H1 (cell line): ENCODE measurements at regions not wholly inside any gene's neighbourhood (a gene's known extent, or its start where the extent isn't known, plus 50 kb on each side); places are given as distances from the start of the nearest gene placed in this dataset.

Experiments
- BCL11A ChIP-seq, 2 experiments: IDR thresholded peaks; one replicate each; pipeline ENCODE4 v1.6.1; 2011; ENCODE audit warnings: low read depth in 2 of 2, low read length in 2 of 2, mild to moderate bottlenecking in 2 of 2
- FOSL1 ChIP-seq: IDR thresholded peaks from 2 replicates; pipeline ENCODE4 v1.6.1; 2011; ENCODE audit warnings: mild to moderate bottlenecking, low read depth, low read length, moderate library complexity; ENCODE audit not compliant: insufficient read depth
- HDAC6 ChIP-seq: IDR thresholded peaks from one replicate; pipeline ENCODE4 v1.7.1; 2012; ENCODE audit warnings: low read depth, mild to moderate bottlenecking, inconsistent platforms, low read length, moderate library complexity
- JUND ChIP-seq: IDR thresholded peaks from 2 replicates; pipeline ENCODE4 v1.6.1; 2011; ENCODE audit warnings: mild to moderate bottlenecking, improper control_type of control experiment, low read length
- SP4 ChIP-seq: IDR thresholded peaks from 2 replicates; pipeline ENCODE4 v1.6.1; 2012; ENCODE audit warnings: low read length, inconsistent platforms
- SRF ChIP-seq: IDR thresholded peaks from 2 replicates; pipeline ENCODE4 v1.6.1; 2011; ENCODE audit warnings: mild to moderate bottlenecking, low read depth, low read length, moderate library complexity
- SUZ12 ChIP-seq: fragments of 200-600 bp; sonication (generic); IDR thresholded peaks from 2 replicates; pipeline ENCODE4 v1.6.1; 2012; ENCODE audit warnings: mild to moderate bottlenecking, inconsistent platforms, low read length, moderate library complexity, mixed read lengths
- TAF1 ChIP-seq: IDR thresholded peaks from 2 replicates; pipeline ENCODE4 v1.6.1; 2011; ENCODE audit warnings: mild to moderate bottlenecking, low read depth, low read length
- USF2 ChIP-seq: IDR thresholded peaks from 2 replicates; pipeline ENCODE4 v1.6.1; 2011; ENCODE audit warnings: low read length, improper control_type of control experiment

- TF ChIP-seq SUZ12: no peak
- no peak for TF ChIP-seq SRF
- no peak for TF ChIP-seq HDAC6
- no peak for TF ChIP-seq SP4
- no peak for TF ChIP-seq BCL11A (IDR thresholded peaks at IDR 0.05; ENCODE audit: low read depth in 2 of 2, low read length in 2 of 2)
- no peak for TF ChIP-seq USF2
- TF ChIP-seq TAF1: no peak
- no peak for TF ChIP-seq JUND
- no peak for TF ChIP-seq FOSL1
Measured at GRCh38 chr22:49151256-49152126, 676.2 kb downstream of the BRD1 start (continued).
